ENCODE measurements at regions not wholly inside any gene's neighbourhood (a gene's known extent, or its start where the extent isn't known, plus 50 kb on each side); places are given as distances from the start of the nearest gene placed in this dataset.
A peak's percentile ranks its signal among the peaks of the same experiment; 100 is the strongest.

GRCh38 chr5:117077142-117077541 is 502.5 kb upstream of the SEMA6A start:
- DNase-seq (ENCODE audit: low read depth) = no peak

DNA sequence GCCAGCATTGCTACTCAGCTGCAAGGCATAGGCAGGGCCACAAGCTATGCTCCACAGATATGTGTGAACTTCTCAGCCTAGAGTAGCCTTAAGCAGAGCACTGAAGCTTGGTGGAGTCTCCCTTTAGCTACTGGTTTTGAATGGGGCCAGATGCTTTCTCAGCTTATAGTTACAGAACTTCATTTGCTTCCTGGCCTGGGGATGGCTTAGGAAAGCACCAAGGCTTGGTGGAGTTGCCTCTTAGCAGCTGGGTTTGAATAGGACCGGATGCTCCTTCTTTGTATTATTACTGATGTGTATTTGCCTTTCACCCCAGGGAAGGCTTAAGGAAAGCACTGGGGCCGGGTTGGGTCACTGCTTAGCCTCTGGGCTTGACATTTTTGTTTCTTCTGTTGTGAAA is 497.8 kb upstream of the SEMA6A start:
- DNase-seq (ENCODE audit: low read depth) = no peak

DNA sequence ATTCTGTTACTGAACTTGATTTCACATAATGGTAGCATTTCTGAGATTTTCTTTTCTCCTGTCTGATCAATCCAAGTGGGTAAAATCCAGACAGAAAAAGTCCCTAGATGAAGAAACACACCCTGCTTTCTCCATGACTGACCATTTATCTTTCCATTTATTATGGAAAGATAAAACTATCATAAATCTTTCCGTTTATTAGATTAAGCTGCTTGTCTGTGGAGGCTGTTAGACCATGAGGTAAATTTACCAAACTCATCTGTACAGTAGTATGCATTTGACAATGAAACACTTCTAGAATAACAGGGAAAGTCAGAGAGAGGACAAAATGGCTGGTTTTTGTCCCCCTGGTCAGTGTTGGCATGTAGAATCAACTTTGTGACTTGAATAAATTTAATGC is 491.2 kb upstream of the SEMA6A start:
- no peak for DNase-seq (ENCODE audit: low read depth)

- DNase-seq (ENCODE audit: low read depth) = no peak
Observed at GRCh38 chr5:117065161-117065560, 490.5 kb upstream of the SEMA6A start.

DNA sequence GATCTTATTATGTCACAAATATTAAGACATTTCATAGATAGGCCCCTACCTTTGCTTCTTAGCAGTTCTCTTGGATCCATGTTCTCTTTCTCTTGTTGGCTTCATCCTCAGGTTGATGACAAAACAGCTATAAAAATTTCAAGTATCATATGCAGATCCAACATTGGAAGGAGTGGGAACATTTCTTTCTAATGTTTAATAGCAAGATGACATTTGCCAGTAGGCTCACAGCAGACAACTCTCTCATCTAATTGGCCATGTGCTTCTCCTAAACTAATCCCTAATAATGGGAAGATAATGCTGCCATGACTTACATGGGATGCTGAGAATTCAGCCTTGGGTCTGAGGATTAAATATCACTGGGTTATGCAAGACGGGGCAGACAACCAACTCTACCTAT is 485.5 kb upstream of the SEMA6A start:
- DNase-seq (ENCODE audit: low read depth) = no peak

DNA sequence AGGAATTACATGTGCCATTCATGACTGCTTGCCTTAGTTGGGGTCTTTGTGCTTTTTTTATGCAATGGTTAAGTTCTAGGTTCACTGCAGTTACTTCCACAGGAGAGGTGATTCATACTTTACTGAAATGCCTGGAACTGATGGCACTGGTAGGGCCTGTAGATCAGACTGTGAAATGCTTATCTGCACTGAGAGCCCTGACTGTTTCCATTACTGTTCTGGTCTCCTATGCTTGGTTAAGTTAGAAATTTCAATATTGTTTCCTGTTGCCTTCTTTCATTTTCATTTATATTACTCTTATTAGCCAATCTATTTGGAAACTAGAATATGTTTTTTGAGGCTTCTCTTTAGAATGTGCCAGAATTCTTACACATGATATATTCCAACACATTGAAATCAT is 484.1 kb upstream of the SEMA6A start:
- no peak for DNase-seq (ENCODE audit: low read depth)

DNA sequence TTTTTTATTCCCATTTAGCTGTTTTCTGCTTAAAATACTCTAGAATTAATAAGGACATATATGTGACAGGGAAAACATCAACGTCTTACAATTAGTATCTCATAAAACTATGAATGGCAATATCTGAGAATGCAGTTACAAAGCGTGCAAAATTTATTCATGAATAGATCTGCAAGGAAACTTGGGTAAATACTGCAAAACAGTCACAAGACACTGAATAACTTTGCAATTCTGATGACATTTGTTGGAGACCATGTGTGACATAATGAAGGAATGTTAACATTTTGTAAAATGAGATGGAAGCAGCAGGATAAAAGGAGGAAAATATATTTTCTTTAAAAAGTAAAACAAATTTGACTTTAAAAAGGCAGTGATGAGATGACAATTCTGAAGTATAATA is 480.9 kb upstream of the SEMA6A start:
- DNase-seq (ENCODE audit: low read depth) = no peak

DNA sequence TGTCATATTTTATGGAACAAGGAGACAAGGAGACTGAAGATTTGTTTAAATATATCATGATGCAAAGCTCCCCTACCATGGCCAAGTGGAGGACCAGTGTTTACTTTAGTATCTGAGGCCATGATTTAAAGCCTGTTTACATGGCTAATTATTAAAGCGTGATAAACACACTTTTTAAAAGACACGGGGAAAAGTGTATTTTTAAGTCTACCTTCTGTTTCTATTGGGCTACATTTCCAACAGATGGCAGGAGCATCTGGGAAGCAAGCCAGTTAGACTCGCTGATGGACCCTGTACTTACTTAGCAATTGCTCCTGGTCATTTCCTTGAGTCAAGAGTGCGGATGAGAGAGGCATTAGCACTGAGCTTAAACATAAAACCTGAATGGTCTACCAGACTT is 480.3 kb upstream of the SEMA6A start:
- no peak for DNase-seq (ENCODE audit: low read depth)

GRCh38 chr5:117054141-117054540 is 479.5 kb upstream of the SEMA6A start:
- DNase-seq (ENCODE audit: low read depth) = no peak

DNA sequence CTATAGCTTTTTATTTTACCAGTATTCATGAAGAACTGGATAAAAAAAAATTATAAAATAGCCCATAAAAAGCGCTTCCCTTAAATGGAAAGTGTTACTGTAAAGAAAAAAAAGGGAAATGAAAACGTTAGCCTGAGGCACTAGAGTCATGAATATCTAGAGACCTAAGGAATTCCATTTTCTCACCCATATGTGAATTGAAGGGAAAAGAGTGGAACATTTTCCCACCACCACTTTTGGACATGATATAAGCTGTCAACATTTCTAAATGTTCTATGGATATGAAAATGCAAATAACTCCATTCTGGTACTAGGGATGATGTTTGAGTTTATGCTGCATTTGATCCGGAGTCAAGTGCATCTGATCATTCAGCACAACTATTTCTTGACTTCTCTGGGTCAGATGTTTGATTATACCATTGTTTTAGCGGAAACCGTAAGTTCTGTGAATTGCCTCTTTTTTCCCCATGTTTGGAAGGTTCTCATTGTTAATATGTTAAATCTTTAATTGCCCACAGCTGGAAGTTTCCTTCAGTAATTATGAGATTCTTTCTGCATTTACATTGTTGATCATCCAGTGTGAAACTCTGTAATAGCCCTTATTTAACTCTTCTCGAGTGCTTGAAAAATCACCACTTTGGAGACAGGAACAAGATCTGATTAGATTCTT is 467.4 kb upstream of the SEMA6A start:
- DNase-seq (ENCODE audit: low read depth) = no peak

DNA sequence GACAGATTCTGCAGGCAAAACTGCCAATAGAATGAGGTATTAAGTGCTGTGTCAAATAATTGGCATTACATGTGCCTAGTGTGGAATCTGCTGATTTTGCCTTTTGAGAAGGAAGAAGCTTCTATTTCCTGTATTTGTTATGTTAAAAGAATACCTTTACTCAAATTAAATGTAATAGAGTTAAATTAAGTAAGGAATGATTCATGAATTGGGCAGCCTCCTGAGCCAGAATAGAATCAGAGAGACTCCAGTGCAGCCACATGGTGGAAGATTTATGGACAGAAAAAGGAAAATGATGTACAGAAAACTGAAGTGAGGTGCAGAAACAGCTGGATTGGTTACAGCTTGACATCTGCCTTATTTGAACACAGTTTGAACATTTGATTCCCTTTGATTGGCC is 464.4 kb upstream of the SEMA6A start:
- DNase-seq (ENCODE audit: low read depth) = no peak

DNA sequence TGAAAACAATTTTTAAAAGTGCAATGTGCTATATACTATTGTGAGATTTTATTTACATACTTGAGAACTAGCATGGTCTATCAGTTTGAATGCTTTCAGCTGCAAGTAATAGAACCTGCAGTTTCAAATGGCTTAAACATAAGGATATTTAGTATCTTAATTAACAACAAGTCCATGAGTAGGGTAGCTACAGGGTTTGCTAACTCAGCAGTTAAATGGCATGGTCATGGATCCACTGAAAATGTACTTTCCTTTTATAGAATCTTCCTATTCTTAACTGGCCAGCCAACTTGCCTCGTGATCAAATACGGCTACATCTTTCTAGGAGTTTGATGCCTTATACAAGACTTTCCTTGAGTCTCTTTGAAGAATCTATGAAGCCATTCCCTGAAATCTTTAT is 452.8 kb upstream of the SEMA6A start:
- no peak for DNase-seq (ENCODE audit: low read depth)

DNA sequence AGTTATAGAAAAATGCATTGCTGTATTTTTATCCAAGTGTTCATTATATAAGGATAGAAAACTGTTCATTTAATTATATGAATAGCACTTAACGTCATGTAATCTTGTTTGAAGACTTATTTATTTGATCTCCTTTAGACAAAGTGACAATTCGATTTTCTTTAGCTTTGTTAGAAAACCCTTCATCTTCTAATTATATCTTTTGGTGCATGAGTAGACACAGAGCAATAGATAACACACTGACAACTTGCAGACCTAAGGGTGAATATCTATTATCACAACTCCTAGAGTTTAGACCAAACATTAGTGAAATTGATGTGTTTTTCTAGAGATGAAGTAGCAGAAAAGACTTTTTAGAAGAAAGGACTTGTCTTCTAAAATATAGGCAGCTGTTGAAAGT is 446.4 kb upstream of the SEMA6A start:
- DNase-seq (ENCODE audit: low read depth) = no peak

DNA sequence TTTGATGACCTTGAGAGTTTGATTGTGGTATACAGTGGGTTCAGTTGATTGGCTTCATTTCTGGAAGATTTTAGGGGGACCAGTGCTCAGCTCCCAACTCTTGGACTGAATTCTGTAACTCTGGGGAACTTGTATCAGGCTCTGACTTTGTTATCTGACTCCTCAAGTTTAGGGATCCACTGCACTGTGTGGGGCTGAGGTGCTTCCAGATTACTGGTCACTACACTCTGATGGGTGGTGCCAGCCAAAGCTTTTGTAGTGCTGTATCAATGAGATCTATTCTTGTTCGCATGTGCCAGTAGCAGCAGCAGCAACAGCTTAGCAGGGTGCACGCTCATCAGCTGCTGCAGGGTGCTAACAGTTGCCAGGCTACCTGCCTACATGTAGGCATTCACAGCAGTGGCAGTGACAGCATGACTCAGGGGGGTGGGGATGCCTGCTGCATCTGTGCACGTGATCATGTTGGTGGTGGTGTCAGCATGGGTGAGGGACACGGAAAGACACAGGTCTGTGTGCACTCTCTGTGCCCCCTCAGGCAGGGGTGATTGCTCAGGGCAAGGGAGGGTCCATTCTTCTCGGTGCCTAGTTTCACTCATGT is 438.8 kb upstream of the SEMA6A start:
- no peak for DNase-seq (ENCODE audit: low read depth)

DNA sequence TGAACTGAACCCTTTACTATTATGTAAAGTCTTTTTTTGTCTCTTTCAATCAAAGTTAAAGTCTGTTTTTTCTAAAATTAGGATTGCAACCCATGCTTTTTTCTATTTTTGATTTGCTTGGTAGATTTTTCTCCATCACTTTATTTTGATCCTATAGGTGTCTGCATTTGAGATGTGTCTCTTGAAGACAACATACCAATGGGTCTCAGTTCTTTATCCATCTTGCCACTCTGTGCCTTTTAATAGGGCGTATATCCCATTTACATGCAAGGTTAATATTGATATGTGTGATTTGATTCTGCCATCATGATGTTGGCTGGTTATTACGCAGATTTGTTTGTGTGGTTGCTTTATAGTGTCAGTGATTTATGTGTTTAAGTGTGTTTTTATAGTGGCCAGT is 436.0 kb upstream of the SEMA6A start:
- no peak for DNase-seq (ENCODE audit: low read depth)

DNA sequence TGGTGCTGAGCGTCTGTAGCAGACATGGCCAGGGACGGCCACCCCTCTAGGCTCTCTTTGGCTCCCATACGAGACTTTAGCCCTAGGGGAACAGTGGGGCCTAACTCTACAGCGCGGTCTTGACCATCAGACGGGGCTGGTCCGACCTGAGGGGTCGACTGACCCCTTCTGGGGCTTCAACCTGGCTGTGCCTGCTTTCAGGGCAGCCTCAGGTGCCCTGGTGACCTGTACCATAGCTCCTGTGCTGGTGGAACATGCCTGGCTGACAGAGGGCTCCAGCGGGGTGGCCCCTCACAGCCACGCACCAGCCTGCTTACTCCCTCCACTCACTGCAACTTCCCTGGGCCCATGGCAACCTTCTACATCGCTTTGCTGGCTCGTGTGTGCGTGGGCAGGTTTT is 423.4 kb upstream of the SEMA6A start:
- DNase-seq (ENCODE audit: low read depth) = no peak

DNA sequence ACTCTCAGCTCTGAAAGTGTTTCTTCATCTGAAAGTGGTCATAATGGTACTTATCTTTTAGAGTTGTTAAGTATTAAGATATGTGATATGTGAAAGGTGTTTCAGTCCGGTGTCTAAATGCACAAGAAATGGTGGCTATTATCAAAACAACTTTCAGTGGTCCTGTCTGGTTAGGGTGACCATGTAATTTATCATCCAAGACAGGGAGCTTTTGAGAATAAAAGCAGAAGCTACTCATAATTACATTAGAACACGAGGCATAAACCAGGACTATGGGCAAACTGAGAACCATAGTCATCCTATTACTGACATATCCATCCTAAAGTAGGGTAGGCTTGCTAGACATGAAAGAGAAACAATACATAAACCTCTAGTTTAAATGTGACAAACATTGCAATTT is 418.1 kb upstream of the SEMA6A start:
- DNase-seq (ENCODE audit: low read depth) = no peak

GRCh38 chr5:116989995-116990394 is 415.4 kb upstream of the SEMA6A start:
- DNase-seq (ENCODE audit: low read depth) = no peak

DNA sequence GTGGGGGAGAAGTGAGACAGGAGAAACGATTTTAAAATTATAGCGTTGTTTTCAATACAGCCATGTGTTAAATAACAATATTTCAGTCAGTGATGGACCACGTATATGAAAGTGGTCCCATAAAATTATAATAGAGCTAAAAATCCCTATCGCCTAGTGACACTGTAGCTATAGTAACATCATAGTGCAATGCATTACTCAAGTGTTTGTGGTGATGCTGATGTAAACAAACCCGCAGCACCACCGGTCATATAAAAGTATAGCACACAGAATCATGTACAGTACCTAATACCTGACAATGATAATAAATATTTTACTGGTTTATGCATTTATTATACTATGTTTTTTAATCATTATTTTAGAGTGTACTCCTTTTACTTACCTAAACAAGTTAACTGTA is 407.4 kb upstream of the SEMA6A start:
- no peak for DNase-seq (ENCODE audit: low read depth)

DNA sequence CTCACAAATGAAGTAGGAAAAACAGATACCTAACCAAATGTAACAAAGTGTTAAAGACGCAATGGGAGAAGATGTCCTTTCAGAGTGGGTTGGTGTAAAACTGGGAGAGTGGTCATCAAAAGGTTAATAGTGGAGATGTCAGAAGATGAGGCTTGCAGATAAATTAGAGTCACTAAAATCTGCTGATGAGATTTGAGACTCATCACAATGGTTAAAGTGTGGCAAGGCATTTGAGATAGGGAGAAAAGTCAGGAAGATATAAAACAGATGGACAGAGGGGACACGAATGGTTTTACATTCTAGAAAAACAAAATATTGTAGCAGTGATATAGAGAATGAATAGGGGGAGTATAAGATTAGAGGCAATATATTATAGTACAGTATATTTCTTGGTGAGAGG is 406.0 kb upstream of the SEMA6A start:
- DNase-seq (ENCODE audit: low read depth) = no peak

DNA sequence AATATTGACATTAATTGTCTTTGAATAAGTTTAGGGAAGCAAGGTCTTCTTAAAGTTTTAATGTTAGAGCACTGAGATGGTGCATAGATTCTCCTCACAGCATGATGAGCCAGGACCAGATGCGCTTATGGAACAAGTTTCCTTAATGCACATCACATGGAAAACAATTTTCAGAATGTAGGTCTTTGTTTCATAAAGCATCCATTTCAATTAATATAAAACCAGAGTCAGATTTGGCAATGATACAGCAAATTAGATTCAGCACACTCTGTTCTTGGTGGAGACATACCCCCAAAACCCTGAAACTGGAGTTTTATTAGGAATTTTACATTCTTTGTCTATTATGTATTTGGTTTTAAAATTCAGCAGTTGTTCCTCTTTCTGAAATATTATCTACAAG is 402.1 kb upstream of the SEMA6A start:
- DNase-seq (ENCODE audit: low read depth) = no peak

DNA sequence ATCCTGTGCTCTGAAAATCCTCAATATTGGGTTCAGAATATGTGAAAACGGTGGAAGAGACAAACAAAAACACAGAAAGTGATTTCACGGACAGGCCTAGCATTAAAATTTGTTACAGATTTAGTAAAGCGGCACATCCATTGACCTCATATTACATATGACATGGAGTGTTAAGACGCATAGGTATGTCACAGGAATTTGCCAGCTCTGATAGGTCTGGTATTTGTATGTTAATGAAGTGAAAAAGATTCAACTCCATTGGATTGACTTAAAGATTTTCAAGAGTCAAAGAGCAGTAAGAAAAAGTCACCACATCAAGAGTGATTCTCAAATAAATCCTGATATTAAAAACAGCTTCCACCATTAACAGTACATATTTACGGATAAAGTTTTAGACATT is 396.5 kb upstream of the SEMA6A start:
- DNase-seq (ENCODE audit: low read depth) = no peak

- DNase-seq (ENCODE audit: low read depth) = peak; percentile 1
Observed at GRCh38 chr5:116970318-116970717, 395.7 kb upstream of the SEMA6A start.

DNA sequence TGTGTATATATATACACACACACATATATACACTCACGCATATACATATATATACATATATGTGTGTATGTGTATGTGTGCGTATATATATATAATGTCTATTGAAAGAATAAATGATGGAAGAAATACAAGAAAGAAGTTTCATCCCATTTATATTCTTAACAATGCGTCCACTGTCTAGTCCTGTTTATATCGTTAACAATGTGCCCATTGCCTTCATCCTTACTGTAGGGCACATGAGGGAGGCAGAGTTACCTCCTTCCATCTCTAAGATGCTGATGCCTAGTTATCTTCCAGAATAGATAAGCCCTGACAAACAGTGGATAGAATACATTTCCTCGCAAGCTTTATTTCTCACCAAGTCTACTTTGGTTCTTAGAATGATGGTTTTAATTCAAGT is 389.8 kb upstream of the SEMA6A start:
- no peak for DNase-seq (ENCODE audit: low read depth)

All from M059J (cell line).